ENCODE measurements at regions not wholly inside any gene's neighbourhood (a gene's known extent, or its start where the extent isn't known, plus 50 kb on each side); places are given as distances from the start of the nearest gene placed in this dataset.
A peak's percentile ranks its signal among the peaks of the same experiment; 100 is the strongest.

GRCh38 chrX:74160816-74161215 lies 143.2 kb upstream of the ZCCHC13 start:
- H3K4me1 ChIP-seq, result no peaks in the 10 kb centered on the region
- ATAC-seq (ENCODE audit: low FRiP score in 2 of 2) (no peak), DNase-seq (no peak)
- H3K9me3 ChIP-seq, result no peaks in the 10 kb centered on the region
- no peaks in the 10 kb centered on the region for H3K36me3 ChIP-seq
- H3K27ac ChIP-seq, result no peak overlapping the region
- H3K4me3 ChIP-seq, result no peak overlapping the region
- no peak for TF ChIP-seq EP300 (IDR thresholded peaks at IDR 0.05)
- TF ChIP-seq CTCF (IDR thresholded peaks at IDR 0.05), result no peak
- WGBS, 2 donors, result 86 to 100% methylated on average over 3 of the region's 3 CpGs
- H3K27me3 ChIP-seq, result no peaks in the 10 kb centered on the region

- ATAC-seq (ENCODE audit: low FRiP score in 2 of 2) (no peak), DNase-seq (no peak)
- WGBS, 2 donors, result 95 to 100% methylated on average over 1 of the region's 1 CpG
- H3K27me3 ChIP-seq, result no peaks in the 10 kb centered on the region
- no peaks in the 10 kb centered on the region for H3K36me3 ChIP-seq
- no peak for TF ChIP-seq POLR2A (IDR thresholded peaks at IDR 0.05)
- TF ChIP-seq POLR2AphosphoS5 (IDR thresholded peaks at IDR 0.05), result no peak
- TF ChIP-seq CTCF (IDR thresholded peaks at IDR 0.05), result no peak
- no peak for TF ChIP-seq EP300 (IDR thresholded peaks at IDR 0.05)
- no peaks in the 10 kb centered on the region for H3K9me3 ChIP-seq
- H3K4me3 ChIP-seq, result no peak overlapping the region
- no peaks in the 10 kb centered on the region for H3K4me1 ChIP-seq
- H3K27ac ChIP-seq, result no peak overlapping the region
Measured at GRCh38 chrX:74160358-74160757, 143.6 kb upstream of the ZCCHC13 start.

- TF ChIP-seq POLR2AphosphoS5 (IDR thresholded peaks at IDR 0.05) (no peak), POLR2A (IDR thresholded peaks at IDR 0.05) (no peak), EP300 (IDR thresholded peaks at IDR 0.05) (no peak), CTCF (IDR thresholded peaks at IDR 0.05) (no peak)
- no peaks in the 10 kb centered on the region for H3K36me3 ChIP-seq
- H3K9me3 ChIP-seq, result peaks cover 0 to 7% (median 0%) of the 10 kb centered on the region in 4 donors
- H3K27me3 ChIP-seq, result no peaks in the 10 kb centered on the region
- ATAC-seq (ENCODE audit: low FRiP score in 2 of 2) (no peak), DNase-seq (no peak)
- H3K4me3 ChIP-seq, result no peak overlapping the region
- no peaks in the 10 kb centered on the region for H3K4me1 ChIP-seq
- H3K27ac ChIP-seq, result no peak overlapping the region
Measured at GRCh38 chrX:74147439-74147838, 156.5 kb upstream of the ZCCHC13 start.

- DNase-seq, result no peak
- Histone ChIP-seq H3K27ac (no peak overlapping the region), H3K36me3 (no peaks in the 10 kb centered on the region), H3K9me3 (peaks cover 0 to 5% (median 0%) of the 10 kb centered on the region in 4 donors), H3K4me1 (no peaks in the 10 kb centered on the region), H3K4me3 (no peak overlapping the region), H3K27me3 (no peaks in the 10 kb centered on the region)
- no peak for TF ChIP-seq EP300 (IDR thresholded peaks at IDR 0.05)
- TF ChIP-seq POLR2A (IDR thresholded peaks at IDR 0.05), result no peak
- TF ChIP-seq CTCF (IDR thresholded peaks at IDR 0.05), result no peak
- TF ChIP-seq POLR2AphosphoS5 (IDR thresholded peaks at IDR 0.05), result no peak
- no peak for ATAC-seq (ENCODE audit: low FRiP score in 2 of 2)
Measured at GRCh38 chrX:74138943-74139342, 165.0 kb upstream of the ZCCHC13 start.

- DNase-seq (no peak), ATAC-seq (ENCODE audit: low FRiP score in 2 of 2) (peak; percentile 63 to 79)
- H3K27me3 ChIP-seq, result no peaks in the 10 kb centered on the region
- TF ChIP-seq POLR2A (IDR thresholded peaks at IDR 0.05), result no peak
- TF ChIP-seq CTCF (IDR thresholded peaks at IDR 0.05), result peak; percentile 48 to 71 (median 64)
- TF ChIP-seq EP300 (IDR thresholded peaks at IDR 0.05), result no peak
- TF ChIP-seq POLR2AphosphoS5 (IDR thresholded peaks at IDR 0.05), result no peak
- no peak overlapping the region for H3K27ac ChIP-seq
- no peaks in the 10 kb centered on the region for H3K36me3 ChIP-seq
- H3K9me3 ChIP-seq, result no peaks in the 10 kb centered on the region
- 36 to 54% methylated on average over 5 of the region's 5 CpGs for WGBS, 2 donors
- no peaks in the 10 kb centered on the region for H3K4me1 ChIP-seq
- H3K4me3 ChIP-seq, result no peak overlapping the region
Measured at GRCh38 chrX:74133156-74133796, 170.7 kb upstream of the ZCCHC13 start.
